BE2C (cell line): ENCODE measurements at regions not wholly inside any gene's neighbourhood (a gene's known extent, or its start where the extent isn't known, plus 50 kb on each side); places are given as distances from the start of the nearest gene placed in this dataset.

Experiments
- DNase-seq: peaks from one replicate; pipeline ENCODE4 v3.0.0-alpha.2; 2020
- H3K27me3 ChIP-seq: fragments of 250-450 bp; sonication (Bioruptor Pico); 2 replicates; pipeline ENCODE4 v1.5.1; 2020; ENCODE audit warnings: mild to moderate bottlenecking
- H3K36me3 ChIP-seq: fragments of 250-450 bp; sonication (Bioruptor Pico); 2 replicates; pipeline ENCODE4 v1.5.1; 2020; ENCODE audit warnings: mild to moderate bottlenecking
- H3K4me1 ChIP-seq: fragments of 250-450 bp; sonication (Bioruptor Pico); 2 replicates; pipeline ENCODE4 v1.5.1; 2020
- H3K4me3 ChIP-seq: 2 replicates; pipeline ENCODE4 v1.5.1; 2011; ENCODE audit warnings: low read depth, low read length
- H3K9me3 ChIP-seq: fragments of 250-450 bp; sonication (Bioruptor Pico); 2 replicates; pipeline ENCODE4 v1.5.1; 2020
- CTCF ChIP-seq: IDR thresholded peaks from 2 replicates; pipeline ENCODE4 v1.5.1; 2012; ENCODE audit warnings: mild to moderate bottlenecking, low read depth, low read length

DNA sequence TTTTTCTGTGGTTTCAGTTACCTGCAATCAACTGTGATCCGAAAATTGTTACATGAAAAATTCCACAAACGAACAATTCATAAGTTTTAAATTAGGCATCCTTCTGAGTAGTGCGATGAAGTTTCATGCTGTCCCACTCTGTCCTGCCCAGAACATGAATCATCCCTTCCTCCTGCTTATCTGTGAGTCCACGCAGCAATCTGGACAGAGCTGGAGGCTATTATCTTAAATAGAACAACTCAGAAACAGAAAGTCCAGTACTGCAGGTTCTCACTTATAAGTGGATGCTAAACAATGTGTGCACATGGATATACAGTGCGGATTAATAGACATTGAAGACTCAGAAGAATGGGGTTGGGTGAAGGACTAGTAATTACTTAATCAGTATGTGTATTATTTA, 583.7 kb upstream of the SPRY2 start:
- Histone ChIP-seq H3K9me3 (no peaks in the 10 kb centered on the region), H3K36me3 (no peaks in the 10 kb centered on the region), H3K27me3 (no peaks in the 10 kb centered on the region), H3K4me1 (no peaks in the 10 kb centered on the region), H3K4me3 (no peak overlapping the region)
- no peak for TF ChIP-seq CTCF
- peak; percentile 34 for DNase-seq

- Histone ChIP-seq H3K4me3 (no peak overlapping the region), H3K9me3 (no peaks in the 10 kb centered on the region), H3K36me3 (no peaks in the 10 kb centered on the region), H3K4me1 (no peaks in the 10 kb centered on the region), H3K27me3 (no peaks in the 10 kb centered on the region)
- peak; percentile 54 for TF ChIP-seq CTCF
- peak; percentile 21 for DNase-seq
These were observed 583.0 kb upstream of the SPRY2 start for GRCh38 chr13:80923907-80924306.

- TF ChIP-seq CTCF, result no peak
- H3K4me1 ChIP-seq, result no peaks in the 10 kb centered on the region
- no peaks in the 10 kb centered on the region for H3K27me3 ChIP-seq
- no peak overlapping the region for H3K4me3 ChIP-seq
- DNase-seq, result no peak
- no peaks in the 10 kb centered on the region for H3K36me3 ChIP-seq
- H3K9me3 ChIP-seq, result no peaks in the 10 kb centered on the region
These were observed 581.0 kb upstream of the SPRY2 start for GRCh38 chr13:80921971-80922370.

- Histone ChIP-seq H3K4me3 (no peak overlapping the region), H3K36me3 (no peaks in the 10 kb centered on the region), H3K4me1 (no peaks in the 10 kb centered on the region), H3K27me3 (no peaks in the 10 kb centered on the region), H3K9me3 (no peaks in the 10 kb centered on the region)
- no peak for TF ChIP-seq CTCF
- DNase-seq, result no peak
These were observed 580.6 kb upstream of the SPRY2 start for GRCh38 chr13:80921541-80921940.

- TF ChIP-seq CTCF, result no peak
- no peaks in the 10 kb centered on the region for H3K9me3 ChIP-seq
- no peaks in the 10 kb centered on the region for H3K27me3 ChIP-seq
- DNase-seq, result no peak
- H3K36me3 ChIP-seq, result no peaks in the 10 kb centered on the region
- H3K4me3 ChIP-seq, result no peak overlapping the region
- H3K4me1 ChIP-seq, result no peaks in the 10 kb centered on the region
These were observed 565.9 kb upstream of the SPRY2 start for GRCh38 chr13:80906860-80907259.

- H3K9me3 ChIP-seq, result no peaks in the 10 kb centered on the region
- DNase-seq, result no peak
These were observed 563.5 kb upstream of the SPRY2 start for GRCh38 chr13:80904386-80904785.

More at GRCh38 chr13:80904386-80904785, 563.5 kb upstream of the SPRY2 start:
- Histone ChIP-seq H3K4me1 (no peaks in the 10 kb centered on the region), H3K4me3 (no peak overlapping the region), H3K36me3 (no peaks in the 10 kb centered on the region), H3K27me3 (no peaks in the 10 kb centered on the region)
- TF ChIP-seq CTCF, result no peak
